ENCODE measurements at regions not wholly inside any gene's neighbourhood (a gene's known extent, or its start where the extent isn't known, plus 50 kb on each side); places are given as distances from the start of the nearest gene placed in this dataset.

GRCh38 chr9:71629578-71630215 is 138.6 kb downstream of the CEMIP2 start:
- TF ChIP-seq TCF4 (CRISPR knock-in tag; IDR thresholded peaks at IDR 0.05; ENCODE audit: borderline replicate concordance) (no peak), RARB (CRISPR knock-in tag; IDR thresholded peaks at IDR 0.05) (no peak), TOX (CRISPR knock-in tag; IDR thresholded peaks at IDR 0.05; ENCODE audit: borderline replicate concordance) (no peak), OSR1 (CRISPR knock-in tag; IDR thresholded peaks at IDR 0.05) (no peak), CREB5 (CRISPR knock-in tag; IDR thresholded peaks at IDR 0.05; ENCODE audit: low read depth) (no peak), ZC3H10 (CRISPR knock-in tag; IDR thresholded peaks at IDR 0.05) (no peak), TSHZ2 (CRISPR knock-in tag; IDR thresholded peaks at IDR 0.05) (no peak), SNAI2 (CRISPR knock-in tag; IDR thresholded peaks at IDR 0.05) (no peak)
